HepG2 (cell line): ENCODE measurements at regions not wholly inside any gene's neighbourhood (a gene's known extent, or its start where the extent isn't known, plus 50 kb on each side); places are given as distances from the start of the nearest gene placed in this dataset.
A peak's percentile ranks its signal among the peaks of the same experiment; 100 is the strongest.

Experiments used
- ATF3 ChIP-seq: sonication (generic); formaldehyde crosslinking; IDR thresholded peaks from 2 replicates; pipeline ENCODE4 v1.4.0; 2020; ENCODE audit warnings: missing genetic modification reagents
- CHD2 ChIP-seq: IDR thresholded peaks from 2 replicates; pipeline ENCODE4 v1.6.1; 2011; ENCODE audit warnings: low read depth, low read length, improper control_type of control experiment
- CTCF ChIP-seq: sonication (generic); formaldehyde crosslinking; IDR thresholded peaks from 2 replicates; pipeline ENCODE4 v1.5.0; 2020; ENCODE audit warnings: mild to moderate bottlenecking, missing genetic modification reagents, moderate library complexity
- EP300 ChIP-seq, 3 experiments: sonication (generic) in 1 of 3; formaldehyde crosslinking in 1 of 3; IDR thresholded peaks; 2 replicates each; pipeline versions ENCODE4 v1.5.1 to v1.6.1; 2011 to 2020; ENCODE audit warnings: low read depth in 2 of 3, low read length in 2 of 3, borderline replicate concordance in 1 of 3, improper control_type of control experiment in 1 of 3, mild to moderate bottlenecking in 1 of 3, missing genetic modification reagents in 1 of 3, moderate library complexity in 1 of 3
- KLF16 ChIP-seq, 2 experiments: sonication (generic) in 1 of 2; formaldehyde crosslinking in 1 of 2; IDR thresholded peaks; 2 replicates each; pipeline versions ENCODE4 v1.6.1 to v1.8.0; 2016 to 2023; ENCODE audit warnings: missing genetic modification reagents in 2 of 2, missing compliant biosample characterization in 1 of 2
- MAX ChIP-seq: IDR thresholded peaks from 2 replicates; pipeline ENCODE4 v1.6.1; 2012; ENCODE audit warnings: inconsistent platforms
- NFYB ChIP-seq: sonication (generic); formaldehyde crosslinking; IDR thresholded peaks from 2 replicates; pipeline ENCODE4 v1.4.0; 2020; ENCODE audit warnings: missing genetic modification reagents
- PHB2 ChIP-seq: fragments of 450-650 bp; IDR thresholded peaks from 2 replicates; pipeline ENCODE4 v1.6.1; 2018; ENCODE audit not compliant: partially characterized antibody
- TEAD2 ChIP-seq: sonication (generic); formaldehyde crosslinking; IDR thresholded peaks from 2 replicates; pipeline ENCODE4 v1.9.0; 2021; ENCODE audit warnings: missing genetic modification reagents
- ZHX1 ChIP-seq: sonication (generic); formaldehyde crosslinking; IDR thresholded peaks from 2 replicates; pipeline ENCODE4 v1.8.1; 2022; ENCODE audit warnings: low read depth, mild to moderate bottlenecking, missing genetic modification reagents
- ZKSCAN1 ChIP-seq: fragments of 150-350 bp; IDR thresholded peaks from 2 replicates; pipeline ENCODE4 v1.6.1; 2014; ENCODE audit warnings: low read length
- ZNF850 ChIP-seq: sonication (generic); formaldehyde crosslinking; conservative IDR thresholded peaks from 2 replicates; pipeline ENCODE4 v1.9.0; 2021; ENCODE audit warnings: mild to moderate bottlenecking, missing genetic modification reagents

- TF ChIP-seq MAX (no peak), EP300 (IDR thresholded peaks at IDR 0.05; ENCODE audit: low read depth in 2 of 2, low read length in 2 of 2) (no peak), EP300 (CRISPR knock-in tag; IDR thresholded peaks at IDR 0.05; ENCODE audit: borderline replicate concordance) (no peak), NFYB (CRISPR knock-in tag) (no peak), CTCF (peak; percentile 83), ATF3 (CRISPR knock-in tag) (no peak), ZNF850 (CRISPR knock-in tag) (no peak), CHD2 (no peak), ZKSCAN1 (no peak), PHB2 (no peak), KLF16 (CRISPR knock-in tag; IDR thresholded peaks at IDR 0.05) (no peak), ZHX1 (CRISPR knock-in tag) (no peak), TEAD2 (CRISPR knock-in tag) (no peak)
Measured at GRCh38 chr7:82572195-82572880, 128.8 kb upstream of the CACNA2D1 start.
